ENCODE measurements at regions not wholly inside any gene's neighbourhood (a gene's known extent, or its start where the extent isn't known, plus 50 kb on each side); places are given as distances from the start of the nearest gene placed in this dataset.
"Not testable (repeated sequence)": the region's sequence is repeated elsewhere in the genome, so short reads cannot be mapped to it uniquely, and the experiment has no call there.

GRCh38 chr4:14338585-14339265, 663.6 kb upstream of the CPEB2 start:
- Mint-ChIP-seq H3K4me1 (no peaks in the 10 kb centered on the region), H3K36me3 (ENCODE audit: insufficient read depth) (no peaks in the 10 kb centered on the region), H3K27ac (ENCODE audit: low read depth) (no peak overlapping the region), H3K4me3 (no peak overlapping the region), H3K9me3 (no peaks in the 10 kb centered on the region), H3K27me3 (no peaks in the 10 kb centered on the region)
- ATAC-seq (replicated peaks; ENCODE audit: extremely low read depth, poor library complexity, severe bottlenecking) (no peak), DNase-seq (ENCODE audit: low spot score in 2 of 2) (no peak)

DNA sequence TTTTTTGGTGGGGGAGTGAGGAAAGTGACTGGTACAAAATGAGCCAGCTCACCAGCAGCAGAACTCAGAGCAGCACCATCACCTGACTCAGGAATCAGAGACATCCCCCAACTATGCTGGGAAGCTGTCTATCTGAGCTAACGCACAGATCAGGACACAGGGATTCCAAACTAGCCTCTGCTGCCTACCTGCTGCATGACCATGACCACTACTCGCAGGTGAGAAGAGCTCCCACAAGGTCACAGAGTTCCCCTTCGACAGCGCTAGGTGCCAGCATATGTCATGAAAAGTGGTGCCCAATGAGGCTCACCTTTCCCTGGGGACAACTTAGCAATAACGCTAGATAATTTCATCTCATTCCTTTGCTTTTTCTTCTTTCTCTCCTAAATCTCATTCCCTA, 662.6 kb upstream of the CPEB2 start:
- no peaks in the 10 kb centered on the region for H3K27me3 Mint-ChIP-seq
- no peak overlapping the region for H3K27ac Mint-ChIP-seq (ENCODE audit: low read depth)
- no peak overlapping the region for H3K4me3 Mint-ChIP-seq
- H3K36me3 Mint-ChIP-seq (ENCODE audit: insufficient read depth), result no peaks in the 10 kb centered on the region
- H3K4me1 Mint-ChIP-seq, result no peaks in the 10 kb centered on the region
- ATAC-seq (replicated peaks; ENCODE audit: extremely low read depth, poor library complexity, severe bottlenecking), result no peak
- no peak for DNase-seq (ENCODE audit: low spot score in 2 of 2)
- no peaks in the 10 kb centered on the region for H3K9me3 Mint-ChIP-seq

- H3K27ac Mint-ChIP-seq (ENCODE audit: low read depth), result no peak overlapping the region
- no peaks in the 10 kb centered on the region for H3K9me3 Mint-ChIP-seq
- no peaks in the 10 kb centered on the region for H3K36me3 Mint-ChIP-seq (ENCODE audit: insufficient read depth)
- DNase-seq (ENCODE audit: low spot score in 2 of 2) (no peak), ATAC-seq (replicated peaks; ENCODE audit: extremely low read depth, poor library complexity, severe bottlenecking) (no peak)
- no peak overlapping the region for H3K4me3 Mint-ChIP-seq
- no peaks in the 10 kb centered on the region for H3K27me3 Mint-ChIP-seq
- H3K4me1 Mint-ChIP-seq, result no peaks in the 10 kb centered on the region
Observed at GRCh38 chr4:14340321-14340720, 662.0 kb upstream of the CPEB2 start.

GRCh38 chr4:14343961-14344360, 658.3 kb upstream of the CPEB2 start:
- Mint-ChIP-seq H3K27ac (ENCODE audit: low read depth) (no peak overlapping the region), H3K27me3 (no peaks in the 10 kb centered on the region), H3K9me3 (no peaks in the 10 kb centered on the region), H3K4me1 (no peaks in the 10 kb centered on the region), H3K4me3 (no peak overlapping the region), H3K36me3 (ENCODE audit: insufficient read depth) (no peaks in the 10 kb centered on the region)
- no peak for ATAC-seq (replicated peaks; ENCODE audit: extremely low read depth, poor library complexity, severe bottlenecking)
- no peak for DNase-seq (ENCODE audit: low spot score in 2 of 2)

- H3K4me3 Mint-ChIP-seq, result no peak overlapping the region
- H3K27ac Mint-ChIP-seq (ENCODE audit: low read depth), result no peak overlapping the region
- no peaks in the 10 kb centered on the region for H3K27me3 Mint-ChIP-seq
- H3K9me3 Mint-ChIP-seq, result no peaks in the 10 kb centered on the region
- no peaks in the 10 kb centered on the region for H3K4me1 Mint-ChIP-seq
- no peak for ATAC-seq (replicated peaks; ENCODE audit: extremely low read depth, poor library complexity, severe bottlenecking)
- no peak for DNase-seq (ENCODE audit: low spot score in 2 of 2)
- no peaks in the 10 kb centered on the region for H3K36me3 Mint-ChIP-seq (ENCODE audit: insufficient read depth)
Observed at GRCh38 chr4:14345356-14345775, 656.9 kb upstream of the CPEB2 start.

DNA sequence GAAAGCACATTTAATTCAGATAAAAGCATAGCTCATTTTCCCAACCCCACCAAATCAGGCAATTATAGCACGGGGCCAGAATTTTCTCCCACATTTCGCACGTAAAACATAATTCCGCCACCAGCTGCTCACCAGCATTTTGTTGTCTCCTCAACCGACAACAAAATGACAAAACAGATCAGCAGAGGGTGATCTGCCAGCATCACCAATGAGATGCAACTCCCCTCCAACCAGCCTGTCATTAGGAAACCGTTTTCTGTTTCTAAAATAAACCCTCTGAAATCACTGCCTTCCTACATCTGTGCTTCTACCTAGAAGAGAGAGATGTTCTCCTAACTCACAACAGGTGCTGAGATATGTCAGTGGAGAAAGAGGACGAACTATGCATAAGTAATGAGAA, 654.8 kb upstream of the CPEB2 start:
- no peak overlapping the region for H3K27ac Mint-ChIP-seq (ENCODE audit: low read depth)
- H3K36me3 Mint-ChIP-seq (ENCODE audit: insufficient read depth), result no peaks in the 10 kb centered on the region
- no peaks in the 10 kb centered on the region for H3K27me3 Mint-ChIP-seq
- no peak for ATAC-seq (replicated peaks; ENCODE audit: extremely low read depth, poor library complexity, severe bottlenecking)
- no peak for DNase-seq (ENCODE audit: low spot score in 2 of 2)
- no peak overlapping the region for H3K4me3 Mint-ChIP-seq
- no peaks in the 10 kb centered on the region for H3K4me1 Mint-ChIP-seq
- no peaks in the 10 kb centered on the region for H3K9me3 Mint-ChIP-seq

- Mint-ChIP-seq H3K4me3 (no peak overlapping the region), H3K4me1 (no peaks in the 10 kb centered on the region)
Observed at GRCh38 chr4:14348506-14348905, 653.8 kb upstream of the CPEB2 start.

DNA sequence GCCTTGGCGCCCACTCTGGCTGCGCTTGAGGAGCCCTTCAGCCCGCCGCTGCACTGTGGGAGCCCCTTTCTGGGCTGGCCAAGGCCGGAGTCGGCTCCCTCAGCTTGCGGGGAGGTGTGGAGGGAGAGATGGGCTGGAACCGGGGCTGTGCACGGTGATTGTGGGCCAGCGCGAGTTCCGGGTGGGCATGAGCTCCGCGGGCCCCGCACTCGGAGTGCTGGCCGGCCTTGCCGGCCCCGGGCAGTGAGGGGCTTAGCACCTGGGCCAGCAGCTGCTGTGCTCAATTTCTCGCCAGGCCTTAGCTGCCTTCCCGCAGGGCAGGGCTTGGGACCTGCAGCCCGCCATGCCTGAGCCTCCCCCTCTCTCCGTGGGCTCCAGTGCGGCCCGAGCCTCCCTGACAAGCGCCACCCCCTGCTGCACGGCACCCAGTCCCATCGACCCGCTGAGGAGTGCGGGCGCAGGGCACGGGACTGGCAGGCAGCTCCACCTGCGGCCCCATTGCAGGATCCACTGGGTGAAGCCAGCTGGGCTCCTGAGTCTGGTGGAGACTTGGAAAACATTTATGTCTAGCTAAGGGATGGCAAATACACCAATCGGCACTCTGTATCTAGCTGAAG, 643.6 kb upstream of the CPEB2 start:
- peaks cover 12% of the 10 kb centered on the region for H3K9me3 Mint-ChIP-seq
- H3K36me3 Mint-ChIP-seq (ENCODE audit: insufficient read depth); DNase-seq (ENCODE audit: low spot score in 2 of 2); H3K4me3 Mint-ChIP-seq; ATAC-seq (replicated peaks; ENCODE audit: extremely low read depth, poor library complexity, severe bottlenecking); H3K4me1 Mint-ChIP-seq; H3K27me3 Mint-ChIP-seq; H3K27ac Mint-ChIP-seq (ENCODE audit: low read depth): not testable (repeated sequence)

More at GRCh38 chr4:14348506-14348905, 653.8 kb upstream of the CPEB2 start:
- H3K27me3 Mint-ChIP-seq, result no peaks in the 10 kb centered on the region
- H3K36me3 Mint-ChIP-seq (ENCODE audit: insufficient read depth), result no peaks in the 10 kb centered on the region
- no peak overlapping the region for H3K27ac Mint-ChIP-seq (ENCODE audit: low read depth)
- no peaks in the 10 kb centered on the region for H3K9me3 Mint-ChIP-seq
- no peak for DNase-seq (ENCODE audit: low spot score in 2 of 2)
- ATAC-seq (replicated peaks; ENCODE audit: extremely low read depth, poor library complexity, severe bottlenecking), result no peak

DNA sequence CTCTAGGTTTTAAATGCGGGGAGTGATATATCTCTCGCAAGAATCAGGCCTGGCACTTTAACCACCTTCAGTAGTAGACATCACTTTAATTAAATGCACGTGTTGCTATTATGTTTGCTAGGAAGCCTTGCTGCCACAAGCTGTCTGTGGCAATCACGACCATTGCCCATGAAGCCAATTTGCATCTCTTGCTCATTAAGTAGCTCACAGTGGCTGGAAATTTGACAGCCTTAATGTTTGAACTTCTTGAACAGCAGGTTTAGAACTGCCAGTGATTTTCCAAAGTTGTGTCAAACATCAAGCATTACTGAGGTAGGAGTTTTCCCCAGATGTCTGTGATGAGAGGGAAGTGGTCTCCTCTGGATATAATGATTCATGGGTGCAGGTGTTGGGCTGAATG, 642.3 kb upstream of the CPEB2 start:
- DNase-seq (ENCODE audit: low spot score in 2 of 2), result no peak
- H3K4me1 Mint-ChIP-seq, result no peaks in the 10 kb centered on the region
- H3K9me3 Mint-ChIP-seq, result peaks cover 12% of the 10 kb centered on the region
- no peak overlapping the region for H3K27ac Mint-ChIP-seq (ENCODE audit: low read depth)
- no peak overlapping the region for H3K4me3 Mint-ChIP-seq
- no peaks in the 10 kb centered on the region for H3K36me3 Mint-ChIP-seq (ENCODE audit: insufficient read depth)
- no peaks in the 10 kb centered on the region for H3K27me3 Mint-ChIP-seq
- ATAC-seq (replicated peaks; ENCODE audit: extremely low read depth, poor library complexity, severe bottlenecking), result no peak

- ATAC-seq (replicated peaks; ENCODE audit: extremely low read depth, poor library complexity, severe bottlenecking), result no peak
- no peak overlapping the region for H3K27ac Mint-ChIP-seq (ENCODE audit: low read depth)
- H3K4me1 Mint-ChIP-seq, result no peaks in the 10 kb centered on the region
- no peak overlapping the region for H3K4me3 Mint-ChIP-seq
- DNase-seq (ENCODE audit: low spot score in 2 of 2), result no peak
- no peaks in the 10 kb centered on the region for H3K27me3 Mint-ChIP-seq
- H3K36me3 Mint-ChIP-seq (ENCODE audit: insufficient read depth), result no peaks in the 10 kb centered on the region
- peaks cover 12% of the 10 kb centered on the region for H3K9me3 Mint-ChIP-seq
Observed at GRCh38 chr4:14361084-14361483, 641.2 kb upstream of the CPEB2 start.

DNA sequence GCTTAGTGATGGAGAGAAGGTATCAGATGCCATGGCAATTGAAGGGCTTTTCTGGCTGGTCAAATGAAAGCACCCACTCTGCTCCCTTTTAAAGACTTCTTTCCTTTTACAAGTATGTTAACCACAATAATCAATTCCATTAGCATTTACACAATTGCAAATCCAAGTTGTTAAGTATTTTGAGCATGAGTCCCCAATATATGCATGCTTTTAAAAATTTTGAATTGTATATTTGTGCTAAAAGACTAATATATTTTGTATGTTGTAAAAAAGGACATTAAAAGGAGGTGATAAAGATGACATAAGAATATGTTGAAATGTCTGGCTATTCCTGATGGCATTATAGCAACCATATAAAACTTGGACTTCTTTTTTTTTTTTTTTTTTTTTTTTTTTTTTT, 639.9 kb upstream of the CPEB2 start:
- no peaks in the 10 kb centered on the region for H3K27me3 Mint-ChIP-seq
- no peaks in the 10 kb centered on the region for H3K36me3 Mint-ChIP-seq (ENCODE audit: insufficient read depth)
- DNase-seq (ENCODE audit: low spot score in 2 of 2) (no peak), ATAC-seq (replicated peaks; ENCODE audit: extremely low read depth, poor library complexity, severe bottlenecking) (no peak)
- H3K4me1 Mint-ChIP-seq, result no peaks in the 10 kb centered on the region
- no peak overlapping the region for H3K27ac Mint-ChIP-seq (ENCODE audit: low read depth)
- H3K4me3 Mint-ChIP-seq, result no peak overlapping the region
- peaks cover 15% of the 10 kb centered on the region for H3K9me3 Mint-ChIP-seq

GRCh38 chr4:14364953-14365536, 637.2 kb upstream of the CPEB2 start:
- H3K4me3 Mint-ChIP-seq, result no peak overlapping the region
- H3K27ac Mint-ChIP-seq (ENCODE audit: low read depth), result no peak overlapping the region
- peaks cover 15% of the 10 kb centered on the region for H3K9me3 Mint-ChIP-seq
- ATAC-seq (replicated peaks; ENCODE audit: extremely low read depth, poor library complexity, severe bottlenecking) (no peak), DNase-seq (ENCODE audit: low spot score in 2 of 2) (no peak)
- H3K27me3 Mint-ChIP-seq, result no peaks in the 10 kb centered on the region
- no peaks in the 10 kb centered on the region for H3K4me1 Mint-ChIP-seq
- H3K36me3 Mint-ChIP-seq (ENCODE audit: insufficient read depth), result no peaks in the 10 kb centered on the region

DNA sequence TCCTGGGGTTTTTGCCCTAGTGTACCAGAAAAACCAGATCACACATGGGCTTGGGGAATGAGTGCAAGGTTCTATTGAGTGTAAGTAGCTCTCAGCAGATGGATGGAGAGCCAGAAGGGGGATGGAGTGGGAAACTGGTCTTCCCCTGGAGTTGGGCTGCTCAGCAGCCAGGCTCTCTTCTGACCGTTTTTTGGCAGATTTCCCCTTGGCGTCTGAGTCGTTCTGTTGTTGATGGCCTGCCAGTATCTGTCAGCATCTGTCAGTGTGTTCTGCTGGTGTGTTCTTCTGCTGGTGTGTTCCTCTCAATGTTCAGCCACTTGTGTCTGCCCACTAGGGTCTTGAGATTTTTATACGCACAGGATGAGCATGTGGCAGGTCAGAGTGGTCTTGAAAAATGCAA, 633.9 kb upstream of the CPEB2 start:
- Mint-ChIP-seq H3K4me3 (no peak overlapping the region), H3K4me1 (no peaks in the 10 kb centered on the region), H3K9me3 (peaks cover 16% of the 10 kb centered on the region), H3K36me3 (ENCODE audit: insufficient read depth) (no peaks in the 10 kb centered on the region), H3K27ac (ENCODE audit: low read depth) (no peak overlapping the region), H3K27me3 (no peaks in the 10 kb centered on the region)
- ATAC-seq (replicated peaks; ENCODE audit: extremely low read depth, poor library complexity, severe bottlenecking) (no peak), DNase-seq (ENCODE audit: low spot score in 2 of 2) (no peak)

Measured in central memory CD8-positive, alpha-beta T cell (primary cell).